MM.1S (cell line): ENCODE measurements at regions not wholly inside any gene's neighbourhood (a gene's known extent, or its start where the extent isn't known, plus 50 kb on each side); places are given as distances from the start of the nearest gene placed in this dataset.

Source experiments
- DNase-seq: peaks from one replicate; pipeline ENCODE4 v3.0.0-alpha.2; 2015
- H2AFZ ChIP-seq: fragments of 300-600 bp; sonication (generic); 2 replicates; pipeline ENCODE4 v1.6.0; 2016; ENCODE audit warnings: antibody characterized with exemption, low read length
- H3F3A ChIP-seq: fragments of 300-600 bp; sonication (generic); 2 replicates; pipeline ENCODE4 v1.6.1; 2016; ENCODE audit warnings: mild to moderate bottlenecking, antibody characterized with exemption, low read length, moderate library complexity, mixed read lengths; ENCODE audit not compliant: insufficient read depth
- H3K27ac ChIP-seq: fragments of 300-600 bp; sonication (generic); 2 replicates; pipeline ENCODE4 v1.5.1; 2016; ENCODE audit warnings: mild to moderate bottlenecking, low read length
- H3K27me3 ChIP-seq: fragments of 300-600 bp; sonication (generic); replicated peaks from 2 replicates; pipeline ENCODE4 v1.6.0; 2016; ENCODE audit warnings: low read length; ENCODE audit not compliant: insufficient read depth
- H3K36me3 ChIP-seq: fragments of 300-600 bp; sonication (generic); replicated peaks from 2 replicates; pipeline ENCODE4 v1.6.1; 2016; ENCODE audit warnings: mild to moderate bottlenecking, low read length, mixed read lengths; ENCODE audit not compliant: insufficient read depth
- H3K4me1 ChIP-seq: fragments of 300-600 bp; sonication (generic); 2 replicates; pipeline ENCODE4 v1.6.1; 2016; ENCODE audit warnings: low read length, mixed read lengths
- H3K4me2 ChIP-seq: fragments of 300-600 bp; sonication (generic); 2 replicates; pipeline ENCODE4 v1.6.0; 2016; ENCODE audit warnings: low read depth, low read length
- H3K4me3 ChIP-seq: fragments of 300-600 bp; sonication (generic); 2 replicates; pipeline ENCODE4 v1.5.1; 2016; ENCODE audit warnings: low read length, mixed read lengths
- H3K79me2 ChIP-seq: fragments of 300-600 bp; sonication (generic); 2 replicates; pipeline ENCODE4 v1.6.1; 2016; ENCODE audit warnings: mixed run types, low read length, mixed read lengths
- H3K9ac ChIP-seq: fragments of 300-600 bp; sonication (generic); 2 replicates; pipeline ENCODE4 v1.6.1; 2016; ENCODE audit warnings: low read length, mixed read lengths
- H3K9me2 ChIP-seq: fragments of 300-600 bp; sonication (generic); replicated peaks from 2 replicates; pipeline ENCODE4 v1.6.1; 2016; ENCODE audit warnings: mild to moderate bottlenecking, low read length, mixed read lengths; ENCODE audit not compliant: insufficient read depth
- H3K9me3 ChIP-seq: fragments of 300-600 bp; sonication (generic); replicated peaks from 2 replicates; pipeline ENCODE4 v1.6.1; 2016; ENCODE audit warnings: mild to moderate bottlenecking, low read length, mixed read lengths; ENCODE audit not compliant: insufficient read depth
- H4K20me1 ChIP-seq: fragments of 300-600 bp; sonication (generic); 2 replicates; pipeline ENCODE4 v1.6.1; 2016; ENCODE audit warnings: mild to moderate bottlenecking, low read length, moderate library complexity, mixed read lengths; ENCODE audit not compliant: insufficient read depth
- EZH2 ChIP-seq: fragments of 300-600 bp; sonication (generic); optimal IDR thresholded peaks from 2 replicates; pipeline ENCODE3; 2017; ENCODE audit warnings: low read depth, mild to moderate bottlenecking, antibody characterized with exemption, low read length, mixed read lengths
- EZH2phosphoT487 ChIP-seq: fragments of 300-600 bp; sonication (generic); IDR thresholded peaks from 2 replicates; pipeline ENCODE4 v1.6.1; 2018; ENCODE audit warnings: antibody characterized with exemption, low read length
- TF ChIP-seq, protein P1 (sequence below): fragments of 300-600 bp; sonication (generic); IDR thresholded peaks from 2 replicates; pipeline ENCODE4 v1.5.1; 2016; ENCODE audit warnings: antibody characterized with exemption, low read length, mixed read lengths

DNA sequence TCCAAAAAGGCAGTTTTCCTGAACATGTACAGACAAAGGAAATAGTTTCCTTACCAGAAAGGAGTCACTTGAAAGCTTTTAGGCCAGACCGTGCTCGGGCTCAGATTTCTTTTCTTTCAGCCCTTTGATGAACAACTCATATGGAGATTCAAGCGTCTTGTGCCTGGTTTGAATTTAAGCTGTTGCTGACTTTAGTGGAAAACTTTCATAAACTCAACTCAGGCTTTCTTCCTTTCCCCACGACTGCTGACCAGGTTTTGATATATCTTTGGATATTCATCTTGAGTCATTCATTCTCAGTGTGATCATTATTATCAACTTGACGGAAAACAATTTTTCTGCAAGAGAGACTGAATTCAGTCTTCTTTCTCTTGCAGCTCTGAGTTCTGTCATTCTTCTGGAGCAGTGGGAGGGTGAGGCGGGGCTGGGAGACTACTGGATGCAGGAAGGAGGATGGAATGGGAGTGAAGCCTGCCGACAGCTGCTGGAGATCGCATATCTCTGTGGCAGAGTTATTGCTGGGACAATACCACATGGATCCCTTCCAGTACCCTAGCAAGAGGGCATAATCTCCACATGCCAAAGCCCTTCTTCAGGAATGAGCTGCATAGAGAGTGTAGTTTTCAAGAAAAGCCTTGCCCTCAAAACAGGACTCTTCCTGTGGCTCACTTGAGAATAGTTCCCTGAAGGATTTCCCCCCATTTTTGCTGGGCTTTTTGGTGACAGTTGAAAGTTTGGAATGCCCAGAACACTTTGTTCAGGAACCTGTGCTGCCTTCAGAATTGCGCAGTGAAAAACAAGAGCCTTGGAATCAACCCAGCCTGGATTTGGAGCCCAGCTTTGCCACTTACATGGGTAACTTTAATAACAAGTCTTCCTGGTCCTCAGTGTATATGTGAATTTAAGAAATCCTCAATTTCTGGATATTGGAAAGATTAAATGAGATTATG lies 364.4 kb downstream of the ZNF521 start:
- Histone ChIP-seq H3K9me2 (no peaks in the 10 kb centered on the region), H4K20me1 (no peaks in the 10 kb centered on the region), H3K4me2 (no peak overlapping the region), H3F3A (no peaks in the 10 kb centered on the region), H3K27ac (no peak overlapping the region), H3K79me2 (no peaks in the 10 kb centered on the region), H3K36me3 (no peaks in the 10 kb centered on the region), H3K27me3 (no peaks in the 10 kb centered on the region), H3K4me3 (no peak overlapping the region), H3K9me3 (no peaks in the 10 kb centered on the region), H3K9ac (no peak overlapping the region), H2AFZ (no peak overlapping the region), H3K4me1 (no peaks in the 10 kb centered on the region)
- TF ChIP-seq EZH2phosphoT487 = no peak
- no peak for TF ChIP-seq EZH2
- TF ChIP-seq, protein P1, sequence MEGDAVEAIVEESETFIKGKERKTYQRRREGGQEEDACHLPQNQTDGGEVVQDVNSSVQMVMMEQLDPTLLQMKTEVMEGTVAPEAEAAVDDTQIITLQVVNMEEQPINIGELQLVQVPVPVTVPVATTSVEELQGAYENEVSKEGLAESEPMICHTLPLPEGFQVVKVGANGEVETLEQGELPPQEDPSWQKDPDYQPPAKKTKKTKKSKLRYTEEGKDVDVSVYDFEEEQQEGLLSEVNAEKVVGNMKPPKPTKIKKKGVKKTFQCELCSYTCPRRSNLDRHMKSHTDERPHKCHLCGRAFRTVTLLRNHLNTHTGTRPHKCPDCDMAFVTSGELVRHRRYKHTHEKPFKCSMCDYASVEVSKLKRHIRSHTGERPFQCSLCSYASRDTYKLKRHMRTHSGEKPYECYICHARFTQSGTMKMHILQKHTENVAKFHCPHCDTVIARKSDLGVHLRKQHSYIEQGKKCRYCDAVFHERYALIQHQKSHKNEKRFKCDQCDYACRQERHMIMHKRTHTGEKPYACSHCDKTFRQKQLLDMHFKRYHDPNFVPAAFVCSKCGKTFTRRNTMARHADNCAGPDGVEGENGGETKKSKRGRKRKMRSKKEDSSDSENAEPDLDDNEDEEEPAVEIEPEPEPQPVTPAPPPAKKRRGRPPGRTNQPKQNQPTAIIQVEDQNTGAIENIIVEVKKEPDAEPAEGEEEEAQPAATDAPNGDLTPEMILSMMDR = no peak
- no peak for DNase-seq

DNA sequence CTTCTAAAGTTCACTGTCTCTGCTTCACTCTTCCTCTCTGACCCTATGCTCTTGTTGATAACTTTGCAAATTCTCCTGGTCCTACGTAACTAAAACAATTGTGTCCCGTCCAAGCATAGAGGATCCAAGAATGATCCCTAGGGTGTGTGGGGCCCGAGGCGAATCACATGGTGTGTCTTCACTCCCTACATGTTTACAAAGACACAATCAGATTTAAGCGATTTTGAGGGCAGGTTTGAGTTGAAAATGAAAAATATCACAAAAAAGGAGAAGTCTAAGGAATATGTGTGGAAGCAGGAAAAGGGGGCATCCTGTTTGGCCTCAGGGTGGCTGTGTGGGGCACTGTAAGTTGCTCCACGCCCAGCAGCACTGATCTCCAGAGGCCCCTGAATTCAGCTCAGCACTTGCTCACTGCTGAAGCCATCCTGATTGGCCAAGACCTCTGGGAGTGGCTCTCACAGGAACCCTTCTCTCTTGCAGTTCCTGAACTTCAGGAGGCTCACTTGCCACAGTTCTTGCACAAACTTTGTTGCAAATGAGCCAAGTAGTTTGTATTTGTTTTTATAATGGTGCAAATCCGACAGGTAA lies 363.6 kb downstream of the ZNF521 start:
- no peak overlapping the region for H3K4me3 ChIP-seq
- no peaks in the 10 kb centered on the region for H3K79me2 ChIP-seq
- H3F3A ChIP-seq = no peaks in the 10 kb centered on the region
- no peak overlapping the region for H3K9ac ChIP-seq
- H3K9me3 ChIP-seq = no peaks in the 10 kb centered on the region
- TF ChIP-seq EZH2phosphoT487 = no peak
- no peaks in the 10 kb centered on the region for H3K4me1 ChIP-seq
- H2AFZ ChIP-seq = no peak overlapping the region
- no peak overlapping the region for H3K27ac ChIP-seq
- H3K27me3 ChIP-seq = no peaks in the 10 kb centered on the region
- no peaks in the 10 kb centered on the region for H3K9me2 ChIP-seq
- H4K20me1 ChIP-seq = no peaks in the 10 kb centered on the region
- no peak overlapping the region for H3K4me2 ChIP-seq
- H3K36me3 ChIP-seq = no peaks in the 10 kb centered on the region
- no peak for DNase-seq

DNA sequence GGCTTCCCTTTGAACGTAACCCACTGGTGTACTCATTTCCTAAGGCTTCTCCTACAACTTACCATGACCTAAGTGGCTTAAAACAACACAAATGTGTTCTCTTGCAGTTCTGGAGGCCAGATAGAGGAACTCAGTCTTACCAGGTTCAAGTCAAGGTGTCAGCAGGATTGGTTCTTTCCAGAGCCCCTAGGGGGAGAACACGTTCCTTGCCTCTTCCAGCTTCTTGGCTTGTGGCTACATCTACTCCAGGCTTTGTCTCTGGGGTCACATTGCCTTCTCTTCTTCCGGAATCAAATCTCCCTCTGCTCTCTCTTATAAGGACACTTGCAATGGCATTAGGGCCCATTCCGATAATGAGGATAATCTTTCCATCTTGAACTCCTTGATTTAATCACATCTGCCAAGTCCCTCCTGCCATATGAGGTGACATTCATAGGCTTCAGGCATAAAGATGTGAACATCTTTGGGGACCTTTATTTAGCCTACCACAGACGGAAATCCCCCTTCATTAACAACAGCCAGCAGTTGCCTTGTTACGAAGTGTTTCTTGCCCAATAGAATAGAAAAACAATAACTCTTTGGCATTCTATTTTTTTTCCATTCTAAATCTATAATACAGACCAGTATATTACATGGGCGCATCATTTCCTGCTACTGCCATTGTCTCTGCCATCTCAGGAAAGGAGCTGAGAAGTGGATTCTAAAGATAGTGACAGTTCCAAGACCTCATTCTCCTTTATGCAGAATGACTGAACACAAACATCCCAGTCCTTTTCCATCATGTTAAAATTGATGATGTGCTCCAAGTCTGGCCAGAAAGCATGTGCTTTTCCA lies 362.0 kb downstream of the ZNF521 start:
- no peak for DNase-seq
- no peaks in the 10 kb centered on the region for H3K9me2 ChIP-seq
- H3K9me3 ChIP-seq = no peaks in the 10 kb centered on the region
- TF ChIP-seq EZH2phosphoT487 = no peak
- TF ChIP-seq EZH2 = no peak
- TF ChIP-seq, protein P1 = no peak
- H3K4me2 ChIP-seq = no peak overlapping the region
- H3K27me3 ChIP-seq = no peaks in the 10 kb centered on the region
- no peaks in the 10 kb centered on the region for H3K4me1 ChIP-seq
- no peaks in the 10 kb centered on the region for H3K79me2 ChIP-seq
- no peak overlapping the region for H3K27ac ChIP-seq
- H3K4me3 ChIP-seq = no peak overlapping the region
- no peaks in the 10 kb centered on the region for H4K20me1 ChIP-seq
- no peaks in the 10 kb centered on the region for H3F3A ChIP-seq
- H2AFZ ChIP-seq = no peak overlapping the region
- no peaks in the 10 kb centered on the region for H3K36me3 ChIP-seq
- no peak overlapping the region for H3K9ac ChIP-seq
